BE2C (cell line): ENCODE measurements at regions not wholly inside any gene's neighbourhood (a gene's known extent, or its start where the extent isn't known, plus 50 kb on each side); places are given as distances from the start of the nearest gene placed in this dataset.

Source experiments
- DNase-seq: peaks from one replicate; pipeline ENCODE4 v3.0.0-alpha.2; 2020
- H3K27me3 ChIP-seq: fragments of 250-450 bp; sonication (Bioruptor Pico); 2 replicates; pipeline ENCODE4 v1.5.1; 2020; ENCODE audit warnings: mild to moderate bottlenecking
- H3K36me3 ChIP-seq: fragments of 250-450 bp; sonication (Bioruptor Pico); 2 replicates; pipeline ENCODE4 v1.5.1; 2020; ENCODE audit warnings: mild to moderate bottlenecking
- H3K4me1 ChIP-seq: fragments of 250-450 bp; sonication (Bioruptor Pico); 2 replicates; pipeline ENCODE4 v1.5.1; 2020
- H3K4me3 ChIP-seq: 2 replicates; pipeline ENCODE4 v1.5.1; 2011; ENCODE audit warnings: low read depth, low read length
- H3K9me3 ChIP-seq: fragments of 250-450 bp; sonication (Bioruptor Pico); 2 replicates; pipeline ENCODE4 v1.5.1; 2020
- CTCF ChIP-seq: IDR thresholded peaks from 2 replicates; pipeline ENCODE4 v1.5.1; 2012; ENCODE audit warnings: mild to moderate bottlenecking, low read depth, low read length

GRCh38 chr5:138702166-138703077 lies 50.8 kb upstream of the CTNNA1 start:
- Histone ChIP-seq H3K4me1 (peaks cover 17% of the 10 kb centered on the region), H3K27me3 (no peaks in the 10 kb centered on the region), H3K4me3 (no peak overlapping the region), H3K9me3 (no peaks in the 10 kb centered on the region), H3K36me3 (no peaks in the 10 kb centered on the region)
- TF ChIP-seq CTCF = no peak
- no peak for DNase-seq

GRCh38 chr5:138701678-138702077 lies 51.5 kb upstream of the CTNNA1 start:
- no peak for DNase-seq
- TF ChIP-seq CTCF = no peak
- Histone ChIP-seq H3K4me1 (peaks cover 17% of the 10 kb centered on the region), H3K9me3 (no peaks in the 10 kb centered on the region), H3K27me3 (no peaks in the 10 kb centered on the region), H3K36me3 (no peaks in the 10 kb centered on the region), H3K4me3 (no peak overlapping the region)

GRCh38 chr5:138700581-138701362 lies 52.5 kb upstream of the CTNNA1 start:
- no peak for TF ChIP-seq CTCF
- Histone ChIP-seq H3K27me3 (no peaks in the 10 kb centered on the region), H3K36me3 (no peaks in the 10 kb centered on the region), H3K9me3 (no peaks in the 10 kb centered on the region), H3K4me1 (peaks cover 16% of the 10 kb centered on the region), H3K4me3 (no peak overlapping the region)
- DNase-seq = no peak

- Histone ChIP-seq H3K4me3 (no peak overlapping the region), H3K36me3 (no peaks in the 10 kb centered on the region), H3K9me3 (no peaks in the 10 kb centered on the region), H3K27me3 (no peaks in the 10 kb centered on the region), H3K4me1 (peaks cover 9% of the 10 kb centered on the region)
- DNase-seq = no peak
- no peak for TF ChIP-seq CTCF
Measured at GRCh38 chr5:138699482-138699881, 53.7 kb upstream of the CTNNA1 start.

- no peak overlapping the region for H3K4me3 ChIP-seq
- no peaks in the 10 kb centered on the region for H3K9me3 ChIP-seq
- H3K27me3 ChIP-seq = no peaks in the 10 kb centered on the region
- no peak for TF ChIP-seq CTCF
- H3K4me1 ChIP-seq = peaks cover 6% of the 10 kb centered on the region
- DNase-seq = no peak
- no peaks in the 10 kb centered on the region for H3K36me3 ChIP-seq
Measured at GRCh38 chr5:138698713-138699112, 54.5 kb upstream of the CTNNA1 start.
